ENCODE measurements at regions not wholly inside any gene's neighbourhood (a gene's known extent, or its start where the extent isn't known, plus 50 kb on each side); places are given as distances from the start of the nearest gene placed in this dataset.

DNA sequence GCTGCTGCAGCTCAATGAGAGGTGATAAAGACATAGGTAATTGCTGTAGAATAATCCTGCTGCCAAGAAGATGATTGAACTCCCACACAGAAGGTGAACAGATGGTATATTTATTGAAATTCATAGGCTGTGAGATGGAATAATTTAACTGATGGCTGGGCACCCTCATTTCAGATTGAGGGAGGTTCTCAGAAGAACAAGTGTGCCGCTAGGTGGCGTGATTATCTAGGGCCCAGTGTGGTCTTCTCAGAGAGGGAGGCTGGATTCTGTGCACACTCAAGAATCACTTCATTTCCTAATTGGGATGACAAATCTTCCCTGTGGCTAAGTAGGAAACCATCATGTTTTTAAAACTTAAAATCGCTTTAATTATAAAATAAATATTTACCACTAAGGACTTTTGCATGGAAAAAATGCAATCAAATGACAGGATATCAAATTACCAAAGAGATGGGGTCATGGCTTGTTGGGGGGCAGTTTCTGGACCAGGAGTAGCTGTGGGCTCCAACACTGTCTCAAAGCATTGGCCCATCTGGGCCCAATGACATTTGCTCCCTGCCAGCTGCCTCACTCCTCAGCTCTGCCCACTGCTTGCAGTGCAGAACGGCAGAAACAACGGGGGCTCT lies 132.3 kb downstream of the SNAPC1 start:
- FAIRE-seq = no peak

DNA sequence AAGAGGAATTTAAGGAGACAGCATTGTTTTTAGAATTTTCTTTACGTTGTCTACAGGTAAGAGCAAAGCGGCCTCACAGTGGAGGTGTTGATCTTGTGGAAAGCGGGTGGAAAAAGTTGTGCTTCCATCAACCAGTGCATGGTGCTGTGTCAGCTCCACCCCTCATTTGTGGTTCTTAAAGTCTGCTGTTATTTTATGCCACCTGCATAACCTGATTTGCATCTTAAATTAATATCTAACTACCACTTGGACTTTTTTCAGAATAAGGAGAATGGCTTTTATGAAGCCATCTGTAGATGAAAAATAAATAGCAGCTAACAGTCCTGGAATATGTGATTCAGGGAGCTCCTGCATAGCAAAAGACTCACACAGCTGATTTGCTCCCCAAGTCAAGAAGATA lies 135.1 kb downstream of the SNAPC1 start:
- no peak for FAIRE-seq

- FAIRE-seq = no peak
These were observed 136.3 kb downstream of the SNAPC1 start for GRCh38 chr14:61898568-61898967.

DNA sequence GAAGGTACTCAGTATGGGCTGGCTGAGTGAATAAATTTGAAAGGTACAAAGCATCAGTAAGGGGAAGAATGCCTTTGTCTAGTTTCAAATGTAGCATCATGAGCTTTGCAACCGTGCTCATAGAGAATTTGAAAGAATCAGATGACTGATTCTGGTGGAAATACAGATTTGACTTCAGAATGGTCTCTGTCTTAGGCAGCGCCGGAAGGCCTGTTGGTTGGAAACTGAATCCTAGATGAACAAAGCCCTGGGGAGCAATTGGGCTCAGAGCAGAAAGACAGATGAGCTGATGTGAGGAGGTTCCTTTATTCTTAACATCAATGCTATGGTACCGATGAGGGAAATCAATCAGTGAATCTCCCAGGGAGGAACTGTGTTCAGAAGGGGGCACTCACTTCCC lies 137.3 kb downstream of the SNAPC1 start:
- no peak for FAIRE-seq

GRCh38 chr14:61904946-61905345 lies 142.7 kb downstream of the SNAPC1 start:
- FAIRE-seq = no peak

DNA sequence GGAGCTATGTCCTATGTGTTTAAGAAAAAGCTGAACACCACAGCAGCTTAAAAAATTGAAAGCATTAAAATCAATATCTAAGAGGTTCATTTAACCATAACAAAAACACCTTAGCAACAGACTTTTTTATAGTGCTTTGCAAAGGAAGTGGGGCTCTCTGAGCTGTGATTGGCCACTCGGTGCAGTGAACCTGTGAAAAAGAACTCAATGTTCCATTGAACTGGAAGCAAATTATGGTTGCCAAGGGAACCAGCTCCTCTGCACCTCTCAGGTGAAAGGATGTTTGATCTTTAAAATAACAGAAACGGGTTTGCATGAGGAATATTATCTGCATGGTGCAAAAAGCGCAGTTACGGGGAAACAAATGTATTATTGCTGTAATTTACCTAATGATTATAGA lies 149.4 kb downstream of the SNAPC1 start:
- FAIRE-seq = no peak

DNA sequence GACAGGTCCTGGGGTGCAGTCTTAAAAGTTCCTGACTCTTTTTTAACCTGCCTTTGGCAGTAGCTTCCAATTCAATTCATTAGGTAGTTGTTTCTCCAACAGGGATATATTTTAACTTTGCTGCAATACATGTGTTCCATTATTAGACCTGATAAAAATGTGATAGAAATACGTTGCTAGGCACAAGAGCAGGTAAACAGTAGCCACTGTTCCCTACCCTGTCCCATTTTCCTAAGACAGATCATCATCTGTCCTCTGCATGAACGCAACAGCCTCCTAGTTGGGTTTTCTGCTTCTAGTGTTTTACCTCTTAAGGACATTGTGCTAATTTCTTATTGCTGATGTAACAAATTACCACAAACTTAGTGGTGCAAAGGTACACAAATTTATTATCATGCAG lies 156.8 kb downstream of the SNAPC1 start:
- FAIRE-seq = no peak

DNA sequence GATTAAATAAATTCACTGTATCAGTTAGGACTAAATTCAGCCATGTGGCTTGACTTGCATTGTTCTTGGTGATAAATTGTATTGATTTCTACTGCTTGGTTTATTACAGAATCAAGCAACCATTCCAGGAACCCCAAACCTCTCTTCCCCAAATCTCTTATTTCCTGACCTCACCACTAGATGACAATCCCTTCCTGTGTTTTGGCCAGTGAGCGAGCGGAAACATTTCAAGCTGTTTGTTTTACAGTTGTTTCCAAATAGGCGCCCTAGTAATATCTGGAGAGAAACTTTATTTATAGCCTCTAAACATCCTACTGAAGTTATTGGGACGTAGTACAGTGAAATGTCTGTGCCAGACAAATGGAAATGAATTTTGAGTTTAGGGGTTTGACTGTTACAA lies 161.1 kb downstream of the SNAPC1 start:
- FAIRE-seq = no peak

DNA sequence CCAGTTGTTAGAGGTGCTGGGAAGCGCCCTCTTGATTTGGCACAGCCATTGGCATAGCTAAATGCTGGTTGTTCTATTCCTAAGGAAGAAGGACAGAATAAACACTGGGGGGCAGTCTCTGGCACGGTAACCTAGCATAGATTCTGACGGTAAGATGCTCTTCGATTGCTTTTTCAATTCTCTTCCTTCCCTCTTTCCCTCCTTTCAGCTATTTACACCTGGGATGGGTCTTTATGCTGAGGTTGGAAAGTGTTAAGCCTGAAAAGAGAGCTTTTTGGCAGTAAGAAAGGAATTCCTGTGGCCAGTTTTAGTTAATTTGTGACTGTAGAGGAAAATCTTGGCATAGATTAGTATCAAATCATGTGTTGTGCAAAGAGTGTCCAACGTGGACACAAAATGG lies 162.8 kb downstream of the SNAPC1 start:
- FAIRE-seq = no peak

- no peak for FAIRE-seq
These were observed 163.7 kb downstream of the SNAPC1 start for GRCh38 chr14:61925732-61926435.

DNA sequence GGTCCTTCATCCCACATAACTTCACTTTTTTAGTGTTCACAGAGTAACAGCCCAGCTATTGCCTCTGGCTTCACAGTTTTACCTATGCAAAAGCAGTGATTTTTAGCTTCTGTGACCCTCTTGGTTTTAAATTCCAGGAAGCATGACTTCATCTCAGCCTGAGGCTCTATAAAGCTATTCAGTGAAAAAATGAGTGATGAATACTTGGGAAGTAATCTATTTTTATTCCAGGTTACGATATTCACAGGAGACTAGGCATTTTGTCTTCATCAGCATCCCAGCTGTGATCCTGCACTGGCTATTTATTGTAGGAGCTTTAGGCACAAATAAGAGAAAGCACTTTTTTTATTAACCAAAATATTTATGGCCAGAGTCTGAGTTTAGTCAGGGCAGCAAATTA lies 164.8 kb downstream of the SNAPC1 start:
- FAIRE-seq = no peak

- no peak for FAIRE-seq
These were observed 165.3 kb downstream of the SNAPC1 start for GRCh38 chr14:61927520-61927919.

DNA sequence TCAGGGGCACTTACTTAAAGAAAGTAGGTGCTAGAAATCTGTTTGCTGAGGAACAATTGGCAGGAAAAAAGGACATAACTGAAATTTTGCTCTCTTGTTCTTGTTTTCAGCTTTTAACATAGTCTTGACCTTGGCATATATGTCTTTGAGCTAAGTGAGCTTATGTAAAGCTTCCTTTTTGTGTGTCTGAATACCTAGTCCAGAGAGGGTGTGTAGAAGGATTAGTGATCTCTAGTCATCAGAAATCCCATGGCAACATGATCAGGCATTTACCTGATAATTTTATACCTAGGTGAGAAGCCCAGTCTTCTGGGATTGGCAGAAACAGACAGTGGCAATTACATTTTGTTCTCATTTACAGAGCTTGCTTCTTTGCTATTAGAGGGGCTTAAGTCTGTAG lies 166.1 kb downstream of the SNAPC1 start:
- FAIRE-seq = no peak

GRCh38 chr14:61928701-61929100 lies 166.5 kb downstream of the SNAPC1 start:
- FAIRE-seq = no peak

- no peak for FAIRE-seq
These were observed 167.4 kb downstream of the SNAPC1 start for GRCh38 chr14:61929651-61930050.

DNA sequence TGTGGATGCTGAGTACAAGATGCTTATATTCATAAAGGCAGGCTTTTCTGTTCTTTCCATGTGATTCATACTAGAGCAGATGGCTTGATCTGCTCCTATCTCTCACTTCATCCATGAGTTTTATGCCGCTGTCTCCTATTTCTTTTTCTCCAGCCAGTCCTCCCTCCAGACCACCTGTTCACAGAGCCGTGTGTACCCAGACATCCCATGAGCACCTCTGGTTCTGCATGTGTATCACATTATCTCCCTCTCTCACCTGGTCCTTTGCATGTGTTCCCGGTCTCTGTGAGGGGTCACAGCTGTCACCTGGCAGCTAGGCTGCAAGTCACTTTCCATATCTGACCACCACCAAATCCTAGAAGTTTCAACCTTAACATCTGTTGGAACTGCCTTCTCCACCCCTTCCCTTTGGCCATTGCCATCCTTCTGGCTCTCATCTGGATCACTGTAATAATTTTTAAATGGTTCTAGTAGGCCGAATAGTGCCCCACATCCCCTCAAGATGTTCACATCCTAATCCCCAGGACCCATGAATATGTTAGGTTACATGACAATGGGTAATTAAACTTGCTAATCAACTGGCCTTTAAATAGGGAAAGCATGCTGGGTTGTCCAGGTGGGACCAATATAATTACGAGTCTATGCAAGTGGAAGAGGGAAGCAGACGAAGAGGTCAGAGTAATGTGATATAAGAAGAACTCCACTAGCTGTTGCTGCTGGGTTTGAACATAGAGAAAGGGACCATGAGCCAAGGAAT lies 168.1 kb downstream of the SNAPC1 start:
- FAIRE-seq = no peak

DNA sequence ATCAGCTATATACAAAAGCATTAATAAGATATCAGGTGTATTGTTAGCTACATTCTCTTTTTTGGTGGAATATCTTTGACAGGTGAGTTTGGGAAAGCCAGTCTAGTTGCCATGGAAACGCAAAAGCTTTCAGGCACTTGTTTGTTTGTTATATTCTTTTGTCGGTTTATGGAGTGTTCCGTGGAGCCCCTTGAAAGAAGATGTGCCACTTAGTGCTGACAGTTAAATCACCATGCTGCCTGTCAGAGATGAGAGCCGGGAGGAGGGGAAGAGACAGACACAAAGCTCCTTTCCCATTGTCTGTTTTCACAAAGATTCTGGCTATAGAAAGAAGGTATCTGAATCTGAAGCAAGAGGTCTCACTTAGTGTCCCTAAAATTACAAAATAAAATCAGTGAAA lies 170.8 kb downstream of the SNAPC1 start:
- no peak for FAIRE-seq

- FAIRE-seq = no peak
These were observed 172.2 kb downstream of the SNAPC1 start for GRCh38 chr14:61934385-61934784.

- FAIRE-seq = no peak
These were observed 177.6 kb downstream of the SNAPC1 start for GRCh38 chr14:61939776-61940175.

DNA sequence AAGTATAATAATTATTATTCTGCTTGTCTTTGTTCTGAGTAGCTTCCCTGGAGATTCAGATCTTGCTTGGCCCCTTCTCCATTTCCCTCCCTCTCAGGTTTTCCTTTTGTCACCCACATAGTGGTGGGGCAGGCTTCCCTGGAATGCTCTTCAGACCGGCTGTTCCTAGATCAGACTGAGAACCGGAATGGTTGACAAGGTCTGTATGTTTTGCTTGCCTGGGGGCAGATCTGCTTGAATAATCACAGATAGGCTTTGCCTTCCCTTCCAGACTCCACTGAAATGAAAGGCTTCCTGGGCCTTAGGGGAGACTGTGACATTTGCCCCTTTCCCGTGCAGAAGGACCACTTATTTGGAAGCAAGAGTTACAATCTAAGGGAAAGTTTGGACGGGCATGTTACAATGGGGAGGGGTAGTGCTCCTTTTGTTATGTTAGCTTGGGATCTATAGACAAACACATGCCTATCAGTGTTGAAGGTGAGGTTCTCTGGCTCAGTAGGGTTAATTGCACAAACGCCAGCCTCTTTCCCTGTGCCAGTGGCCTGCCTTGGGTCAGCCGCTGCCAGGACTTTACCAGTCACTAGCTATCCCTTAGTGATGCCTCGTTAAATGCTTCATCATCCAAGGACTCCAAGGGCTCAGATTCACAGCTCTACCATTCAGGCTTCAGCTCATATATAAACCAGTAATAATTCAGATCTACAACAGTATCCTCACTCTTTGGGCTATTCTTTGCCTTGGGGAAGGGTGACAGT lies 178.6 kb downstream of the SNAPC1 start:
- no peak for FAIRE-seq

- FAIRE-seq = no peak
These were observed 179.4 kb downstream of the SNAPC1 start for GRCh38 chr14:61941421-61942150.

- no peak for FAIRE-seq
These were observed 186.2 kb downstream of the SNAPC1 start for GRCh38 chr14:61948376-61948775.

GRCh38 chr14:61950340-61950739 lies 188.1 kb downstream of the SNAPC1 start:
- FAIRE-seq = no peak

Measured in endometrium (tissue), 2 donors.